ENCODE measurements at regions not wholly inside any gene's neighbourhood (a gene's known extent, or its start where the extent isn't known, plus 50 kb on each side); places are given as distances from the start of the nearest gene placed in this dataset.
A peak's percentile ranks its signal among the peaks of the same experiment; 100 is the strongest.
"Not testable (repeated sequence)": the region's sequence is repeated elsewhere in the genome, so short reads cannot be mapped to it uniquely, and the experiment has no call there.

DNA sequence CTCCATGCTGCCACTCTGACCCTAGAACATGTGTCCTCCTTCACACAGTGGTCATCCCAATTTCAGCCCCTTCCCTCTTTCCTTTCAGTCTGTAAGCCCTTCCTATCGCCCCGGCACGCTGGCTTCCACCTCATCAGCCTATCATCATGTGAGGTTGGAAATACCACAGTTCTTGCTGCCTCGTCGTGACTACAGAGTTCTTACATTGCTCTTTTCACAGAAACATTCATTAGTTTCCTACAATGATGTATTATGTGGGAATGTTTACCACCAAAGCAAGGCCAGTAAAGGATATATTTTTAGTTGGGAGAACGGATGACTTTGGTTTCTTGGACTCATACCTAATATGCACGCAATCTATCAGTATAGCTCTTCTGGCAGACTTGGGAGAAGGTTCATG is 169.5 kb upstream of the BOD1L1 start:
- Histone ChIP-seq H3K9me3 (ENCODE audit: control insufficient read depth, low read length) (no peaks in the 10 kb centered on the region), H3K27me3 (ENCODE audit: control insufficient read depth, insufficient read depth, low read length) (no peaks in the 10 kb centered on the region), H3K4me1 (peaks cover 7% of the 10 kb centered on the region), H3K27ac (peak overlapping the region; percentile 5), H2AFZ (no peak overlapping the region), H3K4me2 (ENCODE audit: low read length) (no peak overlapping the region), H3K9ac (no peak overlapping the region), H3K4me3 (ENCODE audit: low read depth, low read length) (no peak overlapping the region), H3K36me3 (ENCODE audit: control insufficient read depth, insufficient read depth, low read length) (no peaks in the 10 kb centered on the region), H3K79me2 (no peaks in the 10 kb centered on the region)
- TF ChIP-seq, protein P1, sequence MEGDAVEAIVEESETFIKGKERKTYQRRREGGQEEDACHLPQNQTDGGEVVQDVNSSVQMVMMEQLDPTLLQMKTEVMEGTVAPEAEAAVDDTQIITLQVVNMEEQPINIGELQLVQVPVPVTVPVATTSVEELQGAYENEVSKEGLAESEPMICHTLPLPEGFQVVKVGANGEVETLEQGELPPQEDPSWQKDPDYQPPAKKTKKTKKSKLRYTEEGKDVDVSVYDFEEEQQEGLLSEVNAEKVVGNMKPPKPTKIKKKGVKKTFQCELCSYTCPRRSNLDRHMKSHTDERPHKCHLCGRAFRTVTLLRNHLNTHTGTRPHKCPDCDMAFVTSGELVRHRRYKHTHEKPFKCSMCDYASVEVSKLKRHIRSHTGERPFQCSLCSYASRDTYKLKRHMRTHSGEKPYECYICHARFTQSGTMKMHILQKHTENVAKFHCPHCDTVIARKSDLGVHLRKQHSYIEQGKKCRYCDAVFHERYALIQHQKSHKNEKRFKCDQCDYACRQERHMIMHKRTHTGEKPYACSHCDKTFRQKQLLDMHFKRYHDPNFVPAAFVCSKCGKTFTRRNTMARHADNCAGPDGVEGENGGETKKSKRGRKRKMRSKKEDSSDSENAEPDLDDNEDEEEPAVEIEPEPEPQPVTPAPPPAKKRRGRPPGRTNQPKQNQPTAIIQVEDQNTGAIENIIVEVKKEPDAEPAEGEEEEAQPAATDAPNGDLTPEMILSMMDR (IDR thresholded peaks at IDR 0.05): no peak

DNA sequence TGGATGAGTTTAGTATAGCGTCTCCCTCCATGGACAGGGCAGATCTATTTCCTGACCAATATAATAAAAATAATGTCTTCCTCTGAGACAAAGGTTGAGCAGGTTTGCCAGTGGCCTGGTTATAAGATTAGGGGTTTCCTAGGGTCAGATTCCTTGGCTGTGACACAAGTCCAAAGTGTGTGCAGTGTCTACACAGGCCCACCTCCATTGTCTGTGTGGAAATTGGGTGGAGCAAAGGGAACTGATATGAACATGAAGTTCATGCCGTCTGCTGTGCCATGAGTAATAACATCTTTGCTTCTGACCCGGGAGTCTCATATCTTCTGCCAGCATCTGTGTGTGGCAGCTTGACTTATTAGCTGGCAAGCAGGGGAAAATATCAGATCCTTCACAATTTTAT is 187.7 kb upstream of the BOD1L1 start:
- Histone ChIP-seq H2AFZ (no peak overlapping the region), H3K4me3 (ENCODE audit: low read depth, low read length) (no peak overlapping the region), H3K27me3 (ENCODE audit: control insufficient read depth, insufficient read depth, low read length) (no peaks in the 10 kb centered on the region), H3K9me3 (ENCODE audit: control insufficient read depth, low read length) (no peaks in the 10 kb centered on the region), H3K4me2 (ENCODE audit: low read length) (no peak overlapping the region), H3K79me2 (no peaks in the 10 kb centered on the region), H3K27ac (peak overlapping the region; percentile 15), H3K9ac (no peak overlapping the region), H3K36me3 (ENCODE audit: control insufficient read depth, insufficient read depth, low read length) (no peaks in the 10 kb centered on the region), H3K4me1 (peaks cover 19% of the 10 kb centered on the region)
- TF ChIP-seq, protein P1 (IDR thresholded peaks at IDR 0.05): no peak

DNA sequence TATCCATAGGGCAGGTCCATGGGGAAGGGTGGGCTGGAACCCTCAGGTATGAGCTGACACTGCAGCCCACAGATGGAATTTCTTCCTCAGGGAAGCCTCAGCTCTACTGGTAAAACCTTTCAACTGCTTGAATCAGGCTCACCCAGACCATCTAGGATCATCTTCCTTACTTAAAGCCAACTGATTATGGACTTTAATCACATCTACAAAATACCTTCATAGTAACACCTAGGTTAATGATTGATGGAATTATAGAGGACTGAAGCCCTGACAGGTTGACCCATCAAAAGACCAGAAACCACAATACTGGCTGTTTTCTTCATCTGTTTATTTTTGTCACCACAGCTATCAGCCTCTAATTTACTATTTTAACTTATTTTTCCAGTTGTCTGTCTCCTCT is 188.9 kb upstream of the BOD1L1 start:
- Histone ChIP-seq H3K4me2 (ENCODE audit: low read length) (no peak overlapping the region), H3K36me3 (ENCODE audit: control insufficient read depth, insufficient read depth, low read length) (no peaks in the 10 kb centered on the region), H3K27me3 (ENCODE audit: control insufficient read depth, insufficient read depth, low read length) (no peaks in the 10 kb centered on the region), H2AFZ (no peak overlapping the region), H3K4me3 (ENCODE audit: low read depth, low read length) (no peak overlapping the region), H3K9me3 (ENCODE audit: control insufficient read depth, low read length) (no peaks in the 10 kb centered on the region), H3K79me2 (no peaks in the 10 kb centered on the region), H3K27ac (no peak overlapping the region), H3K9ac (no peak overlapping the region), H3K4me1 (peaks cover 16% of the 10 kb centered on the region)
- TF ChIP-seq, protein P1 (IDR thresholded peaks at IDR 0.05): no peak

DNA sequence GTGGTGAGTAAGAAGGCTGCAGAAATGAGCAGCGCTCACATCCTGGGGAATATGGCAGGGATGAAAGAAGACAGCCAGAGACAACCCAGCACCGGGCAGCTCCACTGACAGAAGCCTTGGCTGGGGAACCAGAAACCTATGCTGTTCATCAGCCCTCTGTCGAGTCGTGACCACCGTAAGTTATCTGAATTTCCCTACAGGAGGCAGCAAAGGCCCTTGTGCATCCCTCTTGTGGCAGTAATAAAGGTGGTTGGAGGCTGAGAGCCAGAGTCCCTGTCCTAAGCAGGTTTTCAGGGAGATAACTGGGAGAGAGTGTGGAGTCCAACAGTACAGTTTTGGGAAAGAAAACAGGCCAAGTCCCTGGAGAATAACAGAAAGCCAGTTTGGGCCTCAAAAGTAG is 194.0 kb upstream of the BOD1L1 start:
- Histone ChIP-seq H3K79me2 (no peaks in the 10 kb centered on the region), H3K4me1 (peaks cover 19% of the 10 kb centered on the region), H3K9me3 (ENCODE audit: control insufficient read depth, low read length) (no peaks in the 10 kb centered on the region), H3K4me2 (ENCODE audit: low read length) (no peak overlapping the region), H3K27ac (peak overlapping the region; percentile 39), H3K36me3 (ENCODE audit: control insufficient read depth, insufficient read depth, low read length) (no peaks in the 10 kb centered on the region), H3K4me3 (ENCODE audit: low read depth, low read length) (no peak overlapping the region), H3K27me3 (ENCODE audit: control insufficient read depth, insufficient read depth, low read length) (no peaks in the 10 kb centered on the region), H2AFZ (no peak overlapping the region), H3K9ac (no peak overlapping the region)
- TF ChIP-seq, protein P1 (IDR thresholded peaks at IDR 0.05): no peak

DNA sequence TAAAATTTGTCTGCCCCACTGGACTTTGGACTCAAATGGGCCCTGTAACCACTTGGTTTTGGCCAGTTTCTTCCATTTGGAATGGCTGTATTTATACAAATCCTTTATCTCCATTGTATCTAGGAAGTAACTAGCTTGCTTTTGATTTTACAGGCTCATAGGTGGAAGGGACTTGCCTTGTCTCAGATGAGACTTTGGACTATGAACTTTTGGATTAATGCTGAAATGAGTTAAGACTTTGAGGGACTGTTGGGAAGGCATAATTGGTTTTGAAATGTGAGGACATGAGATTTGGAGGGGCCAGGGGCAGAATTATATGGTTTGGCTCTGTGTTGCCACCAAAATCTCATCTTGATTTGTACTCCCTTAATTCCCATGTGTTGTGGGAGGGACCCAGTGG is 198.3 kb upstream of the BOD1L1 start:
- H3K79me2 ChIP-seq; H3K4me2 ChIP-seq (ENCODE audit: low read length); H3K36me3 ChIP-seq (ENCODE audit: control insufficient read depth, insufficient read depth, low read length); H3K27me3 ChIP-seq (ENCODE audit: control insufficient read depth, insufficient read depth, low read length); H3K9ac ChIP-seq; H3K9me3 ChIP-seq (ENCODE audit: control insufficient read depth, low read length); H2AFZ ChIP-seq; H3K4me3 ChIP-seq (ENCODE audit: low read depth, low read length); H3K27ac ChIP-seq: not testable (repeated sequence)
- H3K4me1 ChIP-seq: peaks cover 15% of the 10 kb centered on the region
